ENCODE measurements at regions not wholly inside any gene's neighbourhood (a gene's known extent, or its start where the extent isn't known, plus 50 kb on each side); places are given as distances from the start of the nearest gene placed in this dataset.

GRCh38 chr9:2531481-2531880, 90.1 kb upstream of the VLDLR start:
- H3K4me1 ChIP-seq (ENCODE audit: insufficient read depth, low read length): no peaks in the 10 kb centered on the region
- ATAC-seq: no peak
- intact Hi-C loops (cut with micrococcal nuclease; ENCODE audit: unreplicated experiment) (no loop called here), in situ Hi-C loops (cut with HindIII; ENCODE audit: extremely low pct_ligation_motif_present, low pct_unique_long_range_greater_than_20kb) (no loop called here)
- ChIA-PET POLR2A (no interaction called here), CTCF (ENCODE audit: low intra/inter-chr PET ratio, low total read pairs) (no interaction called here)
- H3K9ac ChIP-seq (ENCODE audit: insufficient read depth, low read depth, low read length): no peak overlapping the region
- H2AFZ ChIP-seq (ENCODE audit: low read length): no peak overlapping the region
- no peak overlapping the region for H3K4me2 ChIP-seq (ENCODE audit: low read depth, low read length)
- H3K79me2 ChIP-seq (ENCODE audit: insufficient read depth, low read length): no peaks in the 10 kb centered on the region
- no peak for DNase-seq (ENCODE audit: low spot score)
- no peak overlapping the region for H3K27ac ChIP-seq (ENCODE audit: extremely low read length, insufficient read depth, low read length)
- H3K36me3 ChIP-seq (replicated peaks in 1 of 2; ENCODE audit: control insufficient read depth in 1 of 2, insufficient read depth in 2 of 2, low read length in 2 of 2): no peaks in the 10 kb centered on the region
- H4K20me1 ChIP-seq (ENCODE audit: insufficient read depth, low read length): no peaks in the 10 kb centered on the region
- 37% methylated on average over 4 of the region's 4 CpGs for WGBS (ENCODE audit: low lambda C conversion rate)
- no TSS peak for BruUV-seq (replicated peaks)
- no peak overlapping the region for H3K4me3 ChIP-seq (replicated peaks in 1 of 3; ENCODE audit: insufficient read depth in 1 of 3, low read depth in 2 of 3, low read length in 3 of 3)
- no peak for FAIRE-seq
- no peak for TF ChIP-seq ZNF460 (CRISPR knock-in tag; IDR thresholded peaks at IDR 0.05; ENCODE audit: borderline replicate concordance)
- H3K9me3 ChIP-seq (ENCODE audit: low read length): no peaks in the 10 kb centered on the region
- no peaks in the 10 kb centered on the region for H3K27me3 ChIP-seq (ENCODE audit: control insufficient read depth in 1 of 2, insufficient read depth in 2 of 2, low read length in 2 of 2)

DNA sequence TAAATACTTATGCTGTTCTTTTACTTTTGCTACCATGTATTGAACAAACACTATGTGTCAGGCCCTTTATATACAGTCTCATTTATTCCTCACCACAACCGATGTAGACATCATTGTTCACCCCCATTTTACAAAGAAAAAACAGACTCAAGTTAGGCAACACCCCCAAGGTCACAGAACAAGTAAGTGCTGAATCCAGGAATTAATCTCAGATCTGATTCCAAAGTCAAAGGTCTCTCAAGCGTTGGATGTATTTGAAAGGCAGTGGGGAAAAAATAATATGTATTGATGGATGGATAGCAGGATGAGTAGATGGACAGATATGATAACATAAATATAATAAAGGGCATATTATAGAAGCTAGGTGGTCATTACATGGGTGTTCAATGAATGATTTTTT, 85.1 kb upstream of the VLDLR start:
- CTCF ChIA-PET (ENCODE audit: low intra/inter-chr PET ratio, low total read pairs): no interaction called here
- 12% methylated on average over 2 of the region's 2 CpGs for WGBS (ENCODE audit: low lambda C conversion rate)
- no peaks in the 10 kb centered on the region for H3K4me1 ChIP-seq (ENCODE audit: insufficient read depth, low read length)
- no peak overlapping the region for H3K4me2 ChIP-seq (ENCODE audit: low read depth, low read length)
- H2AFZ ChIP-seq (ENCODE audit: low read length): no peak overlapping the region
- H3K4me3 ChIP-seq (replicated peaks in 1 of 3; ENCODE audit: insufficient read depth in 1 of 3, low read depth in 2 of 3, low read length in 3 of 3): no peak overlapping the region
- POLR2A ChIA-PET: no interaction called here
- no peaks in the 10 kb centered on the region for H3K27me3 ChIP-seq (ENCODE audit: control insufficient read depth in 1 of 2, insufficient read depth in 2 of 2, low read length in 2 of 2)
- DNase-seq (ENCODE audit: low spot score): no peak
- intact Hi-C loops (cut with micrococcal nuclease; ENCODE audit: unreplicated experiment) (no loop called here), in situ Hi-C loops (cut with HindIII; ENCODE audit: extremely low pct_ligation_motif_present, low pct_unique_long_range_greater_than_20kb) (no loop called here)
- no peaks in the 10 kb centered on the region for H4K20me1 ChIP-seq (ENCODE audit: insufficient read depth, low read length)
- H3K9ac ChIP-seq (ENCODE audit: insufficient read depth, low read depth, low read length): no peak overlapping the region
- H3K27ac ChIP-seq (ENCODE audit: extremely low read length, insufficient read depth, low read length): no peak overlapping the region
- ATAC-seq: no peak
- H3K36me3 ChIP-seq (replicated peaks in 1 of 2; ENCODE audit: control insufficient read depth in 1 of 2, insufficient read depth in 2 of 2, low read length in 2 of 2): no peaks in the 10 kb centered on the region
- BruUV-seq (replicated peaks): no TSS peak
- no peaks in the 10 kb centered on the region for H3K79me2 ChIP-seq (ENCODE audit: insufficient read depth, low read length)
- FAIRE-seq: no peak
- no peaks in the 10 kb centered on the region for H3K9me3 ChIP-seq (ENCODE audit: low read length)
- no peak for TF ChIP-seq MEF2D (CRISPR knock-in tag; IDR thresholded peaks at IDR 0.05)
- TF ChIP-seq HOXA5 (CRISPR knock-in tag; IDR thresholded peaks at IDR 0.05): no peak
- TF ChIP-seq, protein P1, sequence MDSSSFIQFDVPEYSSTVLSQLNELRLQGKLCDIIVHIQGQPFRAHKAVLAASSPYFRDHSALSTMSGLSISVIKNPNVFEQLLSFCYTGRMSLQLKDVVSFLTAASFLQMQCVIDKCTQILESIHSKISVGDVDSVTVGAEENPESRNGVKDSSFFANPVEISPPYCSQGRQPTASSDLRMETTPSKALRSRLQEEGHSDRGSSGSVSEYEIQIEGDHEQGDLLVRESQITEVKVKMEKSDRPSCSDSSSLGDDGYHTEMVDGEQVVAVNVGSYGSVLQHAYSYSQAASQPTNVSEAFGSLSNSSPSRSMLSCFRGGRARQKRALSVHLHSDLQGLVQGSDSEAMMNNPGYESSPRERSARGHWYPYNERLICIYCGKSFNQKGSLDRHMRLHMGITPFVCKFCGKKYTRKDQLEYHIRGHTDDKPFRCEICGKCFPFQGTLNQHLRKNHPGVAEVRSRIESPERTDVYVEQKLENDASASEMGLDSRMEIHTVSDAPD (CRISPR knock-in tag; IDR thresholded peaks at IDR 0.05): no peak
- no peak for TF ChIP-seq TCF7L2 (IDR thresholded peaks at IDR 0.05; ENCODE audit: low read depth, low read length)
- TF ChIP-seq, protein P2, sequence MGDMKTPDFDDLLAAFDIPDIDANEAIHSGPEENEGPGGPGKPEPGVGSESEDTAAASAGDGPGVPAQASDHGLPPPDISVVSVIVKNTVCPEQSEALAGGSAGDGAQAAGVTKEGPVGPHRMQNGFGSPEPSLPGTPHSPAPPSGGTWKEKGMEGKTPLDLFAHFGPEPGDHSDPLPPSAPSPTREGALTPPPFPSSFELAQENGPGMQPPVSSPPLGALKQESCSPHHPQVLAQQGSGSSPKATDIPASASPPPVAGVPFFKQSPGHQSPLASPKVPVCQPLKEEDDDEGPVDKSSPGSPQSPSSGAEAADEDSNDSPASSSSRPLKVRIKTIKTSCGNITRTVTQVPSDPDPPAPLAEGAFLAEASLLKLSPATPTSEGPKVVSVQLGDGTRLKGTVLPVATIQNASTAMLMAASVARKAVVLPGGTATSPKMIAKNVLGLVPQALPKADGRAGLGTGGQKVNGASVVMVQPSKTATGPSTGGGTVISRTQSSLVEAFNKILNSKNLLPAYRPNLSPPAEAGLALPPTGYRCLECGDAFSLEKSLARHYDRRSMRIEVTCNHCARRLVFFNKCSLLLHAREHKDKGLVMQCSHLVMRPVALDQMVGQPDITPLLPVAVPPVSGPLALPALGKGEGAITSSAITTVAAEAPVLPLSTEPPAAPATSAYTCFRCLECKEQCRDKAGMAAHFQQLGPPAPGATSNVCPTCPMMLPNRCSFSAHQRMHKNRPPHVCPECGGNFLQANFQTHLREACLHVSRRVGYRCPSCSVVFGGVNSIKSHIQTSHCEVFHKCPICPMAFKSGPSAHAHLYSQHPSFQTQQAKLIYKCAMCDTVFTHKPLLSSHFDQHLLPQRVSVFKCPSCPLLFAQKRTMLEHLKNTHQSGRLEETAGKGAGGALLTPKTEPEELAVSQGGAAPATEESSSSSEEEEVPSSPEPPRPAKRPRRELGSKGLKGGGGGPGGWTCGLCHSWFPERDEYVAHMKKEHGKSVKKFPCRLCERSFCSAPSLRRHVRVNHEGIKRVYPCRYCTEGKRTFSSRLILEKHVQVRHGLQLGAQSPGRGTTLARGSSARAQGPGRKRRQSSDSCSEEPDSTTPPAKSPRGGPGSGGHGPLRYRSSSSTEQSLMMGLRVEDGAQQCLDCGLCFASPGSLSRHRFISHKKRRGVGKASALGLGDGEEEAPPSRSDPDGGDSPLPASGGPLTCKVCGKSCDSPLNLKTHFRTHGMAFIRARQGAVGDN (CRISPR knock-in tag; IDR thresholded peaks at IDR 0.05): no peak
- no peak for TF ChIP-seq ZBTB7B (CRISPR knock-in tag; IDR thresholded peaks at IDR 0.05)
- no peak for TF ChIP-seq FOXP4 (CRISPR knock-in tag; IDR thresholded peaks at IDR 0.05)
- TF ChIP-seq, protein P3, sequence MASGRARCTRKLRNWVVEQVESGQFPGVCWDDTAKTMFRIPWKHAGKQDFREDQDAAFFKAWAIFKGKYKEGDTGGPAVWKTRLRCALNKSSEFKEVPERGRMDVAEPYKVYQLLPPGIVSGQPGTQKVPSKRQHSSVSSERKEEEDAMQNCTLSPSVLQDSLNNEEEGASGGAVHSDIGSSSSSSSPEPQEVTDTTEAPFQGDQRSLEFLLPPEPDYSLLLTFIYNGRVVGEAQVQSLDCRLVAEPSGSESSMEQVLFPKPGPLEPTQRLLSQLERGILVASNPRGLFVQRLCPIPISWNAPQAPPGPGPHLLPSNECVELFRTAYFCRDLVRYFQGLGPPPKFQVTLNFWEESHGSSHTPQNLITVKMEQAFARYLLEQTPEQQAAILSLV (CRISPR knock-in tag; IDR thresholded peaks at IDR 0.05; ENCODE audit: borderline replicate concordance): no peak
- TF ChIP-seq POLR2G (IDR thresholded peaks at IDR 0.05; ENCODE audit: low read depth, low read length): no peak
- TF ChIP-seq SNAI1 (CRISPR knock-in tag; IDR thresholded peaks at IDR 0.05; ENCODE audit: borderline replicate concordance): no peak

Data from HepG2 (cell line).